Adrenal gland (tissue), 9 donors: ENCODE measurements at regions not wholly inside any gene's neighbourhood (a gene's known extent, or its start where the extent isn't known, plus 50 kb on each side); places are given as distances from the start of the nearest gene placed in this dataset.

Experiments
- DNase-seq, 7 donors: peaks; one replicate each; pipeline ENCODE4 v3.0.0-alpha.2; 2019 to 2020
- H3K27ac ChIP-seq, 5 donors: fragments of 200-600 bp; sonication (generic) in 4 of 5; 1 replicate in 3 of 5; 2 replicates in 2 of 5; pipeline versions ENCODE4 v1.5.1 to v1.8.0; 2016 to 2020; ENCODE audit warnings: mild to moderate bottlenecking in 1 of 5
- H3K27me3 ChIP-seq: fragments of 200-600 bp; 2 replicates; pipeline ENCODE4 v1.8.0; 2021
- H3K36me3 ChIP-seq, 2 donors: fragments of 200-600 bp; replicated peaks in 1 of 2; 1 replicate in 1 of 2; 2 replicates in 1 of 2; pipeline versions ENCODE4 v1.5.1 to v1.8.0; 2018 to 2022
- H3K4me1 ChIP-seq, 2 donors: fragments of 200-600 bp; replicated peaks in 1 of 2; 1 replicate in 1 of 2; 2 replicates in 1 of 2; pipeline versions ENCODE4 v1.5.1 to v1.8.0; 2018 to 2021
- H3K4me3 ChIP-seq, 4 donors: fragments of 200-600 bp; sonication (generic) in 3 of 4; one replicate each; pipeline ENCODE4 v1.5.1; 2016 to 2018
- H3K9me3 ChIP-seq, 3 donors: fragments of 200-600 bp; sonication (generic) in 1 of 3; replicated peaks in 1 of 3; 1 replicate in 2 of 3; 2 replicates in 1 of 3; pipeline versions ENCODE4 v1.5.1 to v1.8.0; 2016 to 2021
- POLR2A ChIP-seq, 2 donors: fragments of 450-650 bp; IDR thresholded peaks; one replicate each; pipeline ENCODE4 v1.6.1; 2017; ENCODE audit warnings: antibody characterized with exemption in 2 of 2, mild to moderate bottlenecking in 2 of 2, moderate library complexity in 1 of 2
- WGBS, 4 donors: extraction: QIAGEN DNeasy Blood & Tissue Kit in 2 of 4; methylation state at CpG; one replicate each; pipeline versions ENCODE4 v1.1.5 to v1.1.7; 2013 to 2017; 5-methylcytosine and 5-hydroxymethylcytosine counted together
- intact Hi-C, 2 donors: fragments of 100-400 bp; cut with DNase I; formaldehyde crosslinking; loops; one replicate each; pipeline versions ENCODE4 v1.14.1 to v1.15.0; 2022 to 2023
- TF ChIP-seq, protein P1 (sequence below), 6 experiments: fragments of 450-650 bp in 4 of 6; fragments of 200-600 bp in 2 of 6; sonication (generic) in 1 of 6; IDR thresholded peaks; 1 replicate in 5 of 6; 2 replicates in 1 of 6; pipeline versions ENCODE4 v1.5.1 to v1.8.0; 2016 to 2021; ENCODE audit warnings: antibody characterized with exemption in 6 of 6, mild to moderate bottlenecking in 2 of 6, moderate library complexity in 1 of 6
- donor health status: healthy with polysubstance abuse.
- donor health status: Bipolar disorder and iron deficiency.
- donor health status: DM: yes; HTN: yes; CAD: no.
- donor health status: DM: no; HTN: no; CAD: no.
- donor health status: DM: no; HTN: no; CAD: no.

DNA sequence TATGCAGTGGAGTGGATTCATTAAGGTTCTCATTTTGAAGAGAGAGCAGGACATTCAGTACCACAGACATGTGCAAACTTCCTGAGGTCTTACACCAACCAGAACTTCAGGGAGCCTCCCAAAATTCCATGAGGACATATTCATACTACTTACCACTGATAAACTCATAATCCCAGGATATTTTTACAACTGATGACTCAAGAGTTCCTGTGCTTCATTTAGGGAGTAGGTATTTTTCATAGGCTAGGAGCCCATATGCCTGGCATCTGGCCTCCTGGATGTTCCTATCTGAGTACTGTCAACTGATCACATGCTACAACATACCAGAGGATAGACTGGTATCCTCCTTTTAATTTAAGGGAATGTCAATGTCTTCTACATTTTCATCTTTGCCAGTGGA lies 578.0 kb downstream of the EFNA5 start:
- no peaks in the 10 kb centered on the region for H3K36me3 ChIP-seq
- peaks cover 0 to 5% (median 0%) of the 10 kb centered on the region in 3 donors for H3K9me3 ChIP-seq
- no peak overlapping the region for H3K27ac ChIP-seq
- intact Hi-C loops, result no loop called here
- H3K4me1 ChIP-seq, result no peaks in the 10 kb centered on the region
- no peaks in the 10 kb centered on the region for H3K27me3 ChIP-seq
- TF ChIP-seq, protein P1, sequence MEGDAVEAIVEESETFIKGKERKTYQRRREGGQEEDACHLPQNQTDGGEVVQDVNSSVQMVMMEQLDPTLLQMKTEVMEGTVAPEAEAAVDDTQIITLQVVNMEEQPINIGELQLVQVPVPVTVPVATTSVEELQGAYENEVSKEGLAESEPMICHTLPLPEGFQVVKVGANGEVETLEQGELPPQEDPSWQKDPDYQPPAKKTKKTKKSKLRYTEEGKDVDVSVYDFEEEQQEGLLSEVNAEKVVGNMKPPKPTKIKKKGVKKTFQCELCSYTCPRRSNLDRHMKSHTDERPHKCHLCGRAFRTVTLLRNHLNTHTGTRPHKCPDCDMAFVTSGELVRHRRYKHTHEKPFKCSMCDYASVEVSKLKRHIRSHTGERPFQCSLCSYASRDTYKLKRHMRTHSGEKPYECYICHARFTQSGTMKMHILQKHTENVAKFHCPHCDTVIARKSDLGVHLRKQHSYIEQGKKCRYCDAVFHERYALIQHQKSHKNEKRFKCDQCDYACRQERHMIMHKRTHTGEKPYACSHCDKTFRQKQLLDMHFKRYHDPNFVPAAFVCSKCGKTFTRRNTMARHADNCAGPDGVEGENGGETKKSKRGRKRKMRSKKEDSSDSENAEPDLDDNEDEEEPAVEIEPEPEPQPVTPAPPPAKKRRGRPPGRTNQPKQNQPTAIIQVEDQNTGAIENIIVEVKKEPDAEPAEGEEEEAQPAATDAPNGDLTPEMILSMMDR (IDR thresholded peaks at IDR 0.05), result no peak
- TF ChIP-seq POLR2A (IDR thresholded peaks at IDR 0.05), result no peak
- no peak overlapping the region for H3K4me3 ChIP-seq
- DNase-seq, result no peak

DNA sequence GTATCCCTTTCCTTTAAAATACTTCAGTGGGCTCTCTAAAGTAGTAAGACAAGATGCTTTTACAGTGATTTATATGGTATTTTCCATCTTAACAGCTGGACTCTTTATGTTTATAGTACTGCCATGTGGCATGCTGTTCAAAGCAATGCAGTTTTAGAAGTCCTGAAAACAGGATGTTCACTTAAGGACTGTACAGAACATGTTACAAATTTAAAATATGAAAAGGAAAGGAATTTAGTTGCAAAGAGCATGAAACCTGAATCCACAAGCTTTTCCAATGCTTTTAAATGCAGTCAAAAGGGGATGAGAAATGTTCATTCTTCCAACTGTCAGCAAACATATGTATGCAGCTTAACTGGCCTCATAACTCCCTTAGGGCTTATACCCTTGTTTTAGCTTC lies 580.2 kb downstream of the EFNA5 start:
- intact Hi-C loops, result no loop called here
- TF ChIP-seq POLR2A (IDR thresholded peaks at IDR 0.05), result no peak
- TF ChIP-seq, protein P1 (IDR thresholded peaks at IDR 0.05), result no peak
- H3K27me3 ChIP-seq, result no peaks in the 10 kb centered on the region
- peaks cover 0 to under 1% (median 0%) of the 10 kb centered on the region in 3 donors for H3K9me3 ChIP-seq
- no peak overlapping the region for H3K27ac ChIP-seq
- DNase-seq, result no peak
- no peaks in the 10 kb centered on the region for H3K36me3 ChIP-seq
- no peaks in the 10 kb centered on the region for H3K4me1 ChIP-seq
- no peak overlapping the region for H3K4me3 ChIP-seq

DNA sequence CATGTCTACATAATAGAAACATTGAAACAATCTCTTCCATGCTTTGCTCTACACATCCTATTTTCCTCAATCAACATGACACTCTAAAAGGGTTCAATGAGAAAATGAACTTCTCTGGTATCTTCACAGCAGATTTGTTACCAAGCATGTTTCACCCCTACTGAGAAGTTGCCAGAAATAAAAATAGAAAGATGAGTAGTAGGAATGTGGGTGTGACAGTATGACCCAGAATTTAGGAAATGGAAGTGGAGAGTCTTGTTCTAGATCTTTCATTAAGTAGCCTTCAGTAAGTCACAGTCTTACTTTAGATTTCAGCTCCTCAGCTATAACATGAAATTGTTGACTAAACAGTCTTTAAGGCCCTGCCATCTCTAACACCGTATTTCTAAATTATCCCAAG lies 581.8 kb downstream of the EFNA5 start:
- DNase-seq, result no peak
- Histone ChIP-seq H3K4me3 (no peak overlapping the region), H3K9me3 (no peaks in the 10 kb centered on the region), H3K27me3 (no peaks in the 10 kb centered on the region), H3K4me1 (no peaks in the 10 kb centered on the region), H3K36me3 (no peaks in the 10 kb centered on the region), H3K27ac (no peak overlapping the region)
- WGBS, 4 donors, result 74 to 82% (median 75%) methylated on average over 1 of the region's 1 CpG
- no peak for TF ChIP-seq POLR2A (IDR thresholded peaks at IDR 0.05)
- TF ChIP-seq, protein P1 (IDR thresholded peaks at IDR 0.05), result no peak
- intact Hi-C loops, result no loop called here

DNA sequence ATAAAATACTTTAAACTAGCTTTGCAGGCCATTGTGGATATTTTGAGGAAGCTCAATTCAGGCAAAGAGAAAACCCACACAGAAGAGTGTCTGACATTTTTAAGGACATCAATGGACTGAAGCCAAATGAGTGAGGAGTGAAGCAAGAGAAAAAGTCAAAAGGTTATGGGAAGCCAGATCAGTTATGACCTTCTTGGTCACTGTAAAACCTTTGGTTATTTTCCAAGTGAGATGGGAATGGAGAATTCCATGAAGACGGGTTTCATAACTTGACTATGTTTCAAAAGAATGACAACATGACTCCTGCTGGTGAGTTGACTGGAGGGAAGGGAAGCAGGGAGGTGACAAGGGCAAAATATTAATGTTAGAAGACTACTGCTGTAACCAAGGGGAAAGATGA lies 585.2 kb downstream of the EFNA5 start:
- whole genome bisulfite sequencing, 4 donors, result 42 to 67% (median 55%) methylated on average over 1 of the region's 1 CpG
- Histone ChIP-seq H3K27me3 (no peaks in the 10 kb centered on the region), H3K36me3 (no peaks in the 10 kb centered on the region), H3K4me1 (no peaks in the 10 kb centered on the region), H3K4me3 (no peak overlapping the region), H3K9me3 (no peaks in the 10 kb centered on the region), H3K27ac (no peak overlapping the region)
- DNase-seq, result no peak
- intact Hi-C loops, result no loop called here
- TF ChIP-seq, protein P1 (IDR thresholded peaks at IDR 0.05), result no peak
- TF ChIP-seq POLR2A (IDR thresholded peaks at IDR 0.05), result no peak
